ENCODE measurements at regions not wholly inside any gene's neighbourhood (a gene's known extent, or its start where the extent isn't known, plus 50 kb on each side); places are given as distances from the start of the nearest gene placed in this dataset.

GRCh38 chr3:168956076-168956475 lies 707.4 kb downstream of the MECOM start:
- Histone ChIP-seq H3K4me2 (ENCODE audit: low read length) (no peak overlapping the region), H3K4me1 (ENCODE audit: insufficient read depth, low read length, severe bottlenecking) (no peaks in the 10 kb centered on the region), H3F3A (ENCODE audit: insufficient read depth, low read length) (no peaks in the 10 kb centered on the region), H2AFZ (ENCODE audit: low read length) (no peak overlapping the region), H3K9me2 (ENCODE audit: low read depth, low read length) (no peaks in the 10 kb centered on the region), H3K79me2 (ENCODE audit: insufficient read depth, low read length) (no peaks in the 10 kb centered on the region), H4K20me1 (ENCODE audit: insufficient read depth, low read length) (no peaks in the 10 kb centered on the region), H3K4me3 (ENCODE audit: low read depth, low read length, poor library complexity, severe bottlenecking) (no peak overlapping the region), H3K27ac (ENCODE audit: low read depth, low read length, poor library complexity, severe bottlenecking) (no peak overlapping the region), H3K36me3 (ENCODE audit: insufficient read depth, low read length) (no peaks in the 10 kb centered on the region), H3K9ac (ENCODE audit: low read length) (no peak overlapping the region), H3K9me3 (ENCODE audit: low read length) (no peaks in the 10 kb centered on the region), H3K27me3 (ENCODE audit: insufficient read depth, low read length) (no peaks in the 10 kb centered on the region)
- no peak for TF ChIP-seq EZH2 (IDR thresholded peaks at IDR 0.05; ENCODE audit: borderline replicate concordance, low read length)
- no peak for TF ChIP-seq CTCF (IDR thresholded peaks at IDR 0.05; ENCODE audit: low read length)

GRCh38 chr3:168952551-168952950 lies 711.0 kb downstream of the MECOM start:
- no peaks in the 10 kb centered on the region for H3K79me2 ChIP-seq (ENCODE audit: insufficient read depth, low read length)
- H2AFZ ChIP-seq (ENCODE audit: low read length) = no peak overlapping the region
- peak; percentile 32 for TF ChIP-seq CTCF (IDR thresholded peaks at IDR 0.05; ENCODE audit: low read length)
- TF ChIP-seq EZH2 (IDR thresholded peaks at IDR 0.05; ENCODE audit: borderline replicate concordance, low read length) = no peak
- no peaks in the 10 kb centered on the region for H3K36me3 ChIP-seq (ENCODE audit: insufficient read depth, low read length)
- no peak overlapping the region for H3K9ac ChIP-seq (ENCODE audit: low read length)
- no peaks in the 10 kb centered on the region for H3K4me1 ChIP-seq (ENCODE audit: insufficient read depth, low read length, severe bottlenecking)
- H3K9me3 ChIP-seq (ENCODE audit: low read length) = no peaks in the 10 kb centered on the region
- no peak overlapping the region for H3K27ac ChIP-seq (ENCODE audit: low read depth, low read length, poor library complexity, severe bottlenecking)
- no peaks in the 10 kb centered on the region for H4K20me1 ChIP-seq (ENCODE audit: insufficient read depth, low read length)
- H3K27me3 ChIP-seq (ENCODE audit: insufficient read depth, low read length) = no peaks in the 10 kb centered on the region
- no peaks in the 10 kb centered on the region for H3K9me2 ChIP-seq (ENCODE audit: low read depth, low read length)
- no peaks in the 10 kb centered on the region for H3F3A ChIP-seq (ENCODE audit: insufficient read depth, low read length)
- no peak overlapping the region for H3K4me3 ChIP-seq (ENCODE audit: low read depth, low read length, poor library complexity, severe bottlenecking)
- no peak overlapping the region for H3K4me2 ChIP-seq (ENCODE audit: low read length)

- Histone ChIP-seq H3K4me3 (ENCODE audit: low read depth, low read length, poor library complexity, severe bottlenecking) (no peak overlapping the region), H3K9ac (ENCODE audit: low read length) (no peak overlapping the region), H3K79me2 (ENCODE audit: insufficient read depth, low read length) (no peaks in the 10 kb centered on the region), H3K4me2 (ENCODE audit: low read length) (no peak overlapping the region), H3K9me2 (ENCODE audit: low read depth, low read length) (no peaks in the 10 kb centered on the region), H4K20me1 (ENCODE audit: insufficient read depth, low read length) (no peaks in the 10 kb centered on the region), H3K27me3 (ENCODE audit: insufficient read depth, low read length) (no peaks in the 10 kb centered on the region), H3K9me3 (ENCODE audit: low read length) (no peaks in the 10 kb centered on the region), H3K4me1 (ENCODE audit: insufficient read depth, low read length, severe bottlenecking) (no peaks in the 10 kb centered on the region), H3K27ac (ENCODE audit: low read depth, low read length, poor library complexity, severe bottlenecking) (no peak overlapping the region), H2AFZ (ENCODE audit: low read length) (no peak overlapping the region), H3K36me3 (ENCODE audit: insufficient read depth, low read length) (no peaks in the 10 kb centered on the region), H3F3A (ENCODE audit: insufficient read depth, low read length) (no peaks in the 10 kb centered on the region)
- no peak for TF ChIP-seq EZH2 (IDR thresholded peaks at IDR 0.05; ENCODE audit: borderline replicate concordance, low read length)
- TF ChIP-seq CTCF (IDR thresholded peaks at IDR 0.05; ENCODE audit: low read length) = no peak
Observed at GRCh38 chr3:168951884-168952283, 711.6 kb downstream of the MECOM start.
